Heart left ventricle (tissue), 16 donors: ENCODE measurements at regions not wholly inside any gene's neighbourhood (a gene's known extent, or its start where the extent isn't known, plus 50 kb on each side); places are given as distances from the start of the nearest gene placed in this dataset.

ENCODE experiments used
- ATAC-seq, 4 donors: fragments of 200-7000 bp; cut with Tn5 transposase; one replicate each; pipeline ENCODE4 v1.9.1; 2020 to 2022; ENCODE audit warnings: moderate library complexity in 4 of 4, mild to moderate bottlenecking in 3 of 4, moderate number of reproducible peaks in 1 of 4
- DNase-seq, 5 donors: peaks; one replicate each; pipeline ENCODE4 v3.0.0-alpha.2; 2020
- H3K27ac ChIP-seq, 12 donors: fragments of 200-600 bp; sonication (generic) in 4 of 12; one replicate each; pipeline versions ENCODE4 v1.5.0 to v1.8.0; 2016 to 2022; ENCODE audit warnings: mild to moderate bottlenecking in 2 of 12
- H3K27me3 ChIP-seq, 9 donors: fragments of 200-600 bp; sonication (generic) in 2 of 9; one replicate each; pipeline versions ENCODE4 v1.5.1 to v1.8.0; 2016 to 2022; ENCODE audit warnings: mild to moderate bottlenecking in 3 of 9
- H3K36me3 ChIP-seq, 9 donors: fragments of 200-600 bp; sonication (generic) in 2 of 9; one replicate each; pipeline versions ENCODE4 v1.5.0 to v1.8.0; 2018 to 2022; ENCODE audit warnings: mild to moderate bottlenecking in 2 of 9
- H3K4me1 ChIP-seq, 12 donors: fragments of 200-600 bp; sonication (generic) in 4 of 12; one replicate each; pipeline versions ENCODE4 v1.5.0 to v1.8.0; 2016 to 2022; ENCODE audit warnings: mild to moderate bottlenecking in 3 of 12
- H3K4me3 ChIP-seq, 12 donors: fragments of 200-600 bp; sonication (generic) in 4 of 12; one replicate each; pipeline versions ENCODE4 v1.5.0 to v1.8.0; 2017 to 2022; ENCODE audit warnings: mild to moderate bottlenecking in 9 of 12, moderate library complexity in 4 of 12
- H3K9me3 ChIP-seq, 12 donors: fragments of 200-600 bp; sonication (generic) in 4 of 12; one replicate each; pipeline versions ENCODE4 v1.5.0 to v1.8.0; 2016 to 2022; ENCODE audit warnings: mild to moderate bottlenecking in 1 of 12
- CTCF ChIP-seq, 12 donors: fragments of 200-600 bp; sonication (generic) in 4 of 12; IDR thresholded peaks; one replicate each; pipeline versions ENCODE4 v1.5.0 to v1.8.0; 2018 to 2022; ENCODE audit warnings: antibody characterized with exemption in 12 of 12, mild to moderate bottlenecking in 5 of 12
- POLR2A ChIP-seq, 2 donors: fragments of 450-650 bp; IDR thresholded peaks; one replicate each; pipeline ENCODE4 v1.6.1; 2017; ENCODE audit warnings: antibody characterized with exemption in 2 of 2, mild to moderate bottlenecking in 2 of 2, moderate library complexity in 2 of 2
- WGBS, 4 donors: extraction: QIAGEN DNeasy Blood & Tissue Kit in 2 of 4; methylation state at CpG; one replicate each; pipeline versions ENCODE4 v1.1.5 to v1.1.7; 2013 to 2018; 5-methylcytosine and 5-hydroxymethylcytosine counted together
- intact Hi-C, 10 donors: fragments of 100-400 bp; cut with DNase I; formaldehyde crosslinking; loops; one replicate each; pipeline versions ENCODE4 v1.11.1 to v1.14.2; 2022
- donor health status: ischemic (EF 13 %, LVEDD 7.1; RV severe dilation, severe dysfunction).
- donor health status: healthy with polysubstance abuse.
- donor health status: DM: no; HTN: yes; CAD: no.
- donor health status: DM: no; HTN: no; CAD: no.
- donor health status: ischemic (EF 25% LVEDD 6.9; RV normal size, moderate dysfunction).
- donor health status: ischemic (EF 25% LVEDD 5.7; RV mildly dilated, moderate dysfunction).
- donor health status: healthy.
- donor health status: DM: yes; HTN: yes; CAD: no.
- donor health status: ischemic (EF 35%, LVEDD 5.7; RV mildly dilated, moderate dysfunction).
- donor health status: nonischemic (EF 11% LVEDD 7.7; RV severe dilation, severe dysfunction).
- donor health status: DM: yes; HTN: yes; CAD: no.
- donor health status: PGD.
- donor health status: ischemic (EF 29% LVEDD 5.4; RV normal size, mild dysfunction).
- donor health status: nonischemic (EF 23%, LVEDD 6.1; RV moderate dilation, normal function).

- ATAC-seq (peak in 3 of 4 donors; percentile 60 to 86 (median 73)), DNase-seq (peak; percentile 45 to 78 (median 64))
- H3K27ac ChIP-seq: no peak overlapping the region
- no peaks in the 10 kb centered on the region for H3K36me3 ChIP-seq
- no peak overlapping the region for H3K4me3 ChIP-seq
- intact Hi-C loops: loop anchor here in 3 of 10 donors (1.0 to 10.0 kb wide), 3 partner anchors 221 to 671 kb away; no protein-coding TSS in a partner anchor
- H3K9me3 ChIP-seq: peaks cover 0 to 16% (median 3%) of the 10 kb centered on the region in 12 donors
- TF ChIP-seq CTCF (IDR thresholded peaks at IDR 0.05) (peak; percentile 77 to 93 (median 84)), POLR2A (IDR thresholded peaks at IDR 0.05) (no peak)
- no peaks in the 10 kb centered on the region for H3K4me1 ChIP-seq
- peaks cover 0 to 16% (median 5%) of the 10 kb centered on the region in 9 donors for H3K27me3 ChIP-seq
- 0 to 2% (median 2%) methylated on average over 11 of the region's 11 CpGs for WGBS, 4 donors
Observed at GRCh38 chr6:166106076-166106686, 61.5 kb downstream of the TBXT start.

- Histone ChIP-seq H3K27me3 (peaks cover 0 to 16% (median 5%) of the 10 kb centered on the region in 9 donors), H3K9me3 (peaks cover 0 to 16% (median 3%) of the 10 kb centered on the region in 12 donors), H3K4me1 (no peaks in the 10 kb centered on the region), H3K27ac (no peak overlapping the region), H3K36me3 (no peaks in the 10 kb centered on the region), H3K4me3 (no peak overlapping the region)
- TF ChIP-seq CTCF (IDR thresholded peaks at IDR 0.05) (no peak), POLR2A (IDR thresholded peaks at IDR 0.05) (no peak)
- DNase-seq: no peak
- ATAC-seq: no peak
- WGBS, 4 donors: 63 to 65% (median 64%) methylated on average over 10 of the region's 10 CpGs
- intact Hi-C loops: loop anchor here in 8 of 10 donors (1.0 to 10.0 kb wide), 6 partner anchors 215 to 671 kb away; no protein-coding TSS in a partner anchor
Observed at GRCh38 chr6:166105341-166106075, 62.1 kb downstream of the TBXT start.

- H3K36me3 ChIP-seq: no peaks in the 10 kb centered on the region
- no peak for TF ChIP-seq POLR2A (IDR thresholded peaks at IDR 0.05)
- no peak for TF ChIP-seq CTCF (IDR thresholded peaks at IDR 0.05)
- H3K27me3 ChIP-seq: peaks cover 0 to 11% (median 4%) of the 10 kb centered on the region in 9 donors
- no peak for ATAC-seq
- H3K9me3 ChIP-seq: peaks cover 0 to 16% (median 3%) of the 10 kb centered on the region in 12 donors
- H3K4me3 ChIP-seq: no peak overlapping the region
- intact Hi-C loops: loop anchor here in 7 of 10 donors (2.0 to 10.0 kb wide), 5 partner anchors 214 to 670 kb away; no protein-coding TSS in a partner anchor
- WGBS, 4 donors: 93 to 97% (median 95%) methylated on average over 7 of the region's 7 CpGs
- no peak overlapping the region for H3K27ac ChIP-seq
- no peak for DNase-seq
- no peaks in the 10 kb centered on the region for H3K4me1 ChIP-seq
Observed at GRCh38 chr6:166104872-166105271, 62.8 kb downstream of the TBXT start.

GRCh38 chr6:166104107-166104506 lies 63.5 kb downstream of the TBXT start:
- 44 to 59% (median 47%) methylated on average over 4 of the region's 4 CpGs for WGBS, 4 donors
- H3K27me3 ChIP-seq: peaks cover 0 to 6% (median 2%) of the 10 kb centered on the region in 9 donors
- DNase-seq (no peak), ATAC-seq (no peak)
- intact Hi-C loops: loop anchor here in 7 of 10 donors (2.0 to 10.0 kb wide), 5 partner anchors 213 to 669 kb away; no protein-coding TSS in a partner anchor
- TF ChIP-seq POLR2A (IDR thresholded peaks at IDR 0.05) (no peak), CTCF (IDR thresholded peaks at IDR 0.05) (no peak)
- H3K4me3 ChIP-seq: no peak overlapping the region
- peaks cover 0 to 16% (median 3%) of the 10 kb centered on the region in 12 donors for H3K9me3 ChIP-seq
- no peaks in the 10 kb centered on the region for H3K36me3 ChIP-seq
- no peaks in the 10 kb centered on the region for H3K4me1 ChIP-seq
- H3K27ac ChIP-seq: no peak overlapping the region
